AG09319 (cell line): ENCODE measurements at regions not wholly inside any gene's neighbourhood (a gene's known extent, or its start where the extent isn't known, plus 50 kb on each side); places are given as distances from the start of the nearest gene placed in this dataset.
"Not testable (repeated sequence)": the region's sequence is repeated elsewhere in the genome, so short reads cannot be mapped to it uniquely, and the experiment has no call there.

Source experiments
- DNase-seq: peaks from one replicate; pipeline ENCODE4 v3.0.0-alpha.2; 2010; ENCODE audit warnings: low read depth; ENCODE audit errors: extremely low read depth
- TF ChIP-seq, protein P1 (sequence below): IDR thresholded peaks from 2 replicates; pipeline ENCODE4 v1.5.1; 2011; ENCODE audit warnings: low read depth, mild to moderate bottlenecking, inconsistent platforms, low read length, moderate library complexity

GRCh38 chr2:195559431-195559914 lies 97.6 kb upstream of the SLC39A10 start:
- TF ChIP-seq, protein P1, sequence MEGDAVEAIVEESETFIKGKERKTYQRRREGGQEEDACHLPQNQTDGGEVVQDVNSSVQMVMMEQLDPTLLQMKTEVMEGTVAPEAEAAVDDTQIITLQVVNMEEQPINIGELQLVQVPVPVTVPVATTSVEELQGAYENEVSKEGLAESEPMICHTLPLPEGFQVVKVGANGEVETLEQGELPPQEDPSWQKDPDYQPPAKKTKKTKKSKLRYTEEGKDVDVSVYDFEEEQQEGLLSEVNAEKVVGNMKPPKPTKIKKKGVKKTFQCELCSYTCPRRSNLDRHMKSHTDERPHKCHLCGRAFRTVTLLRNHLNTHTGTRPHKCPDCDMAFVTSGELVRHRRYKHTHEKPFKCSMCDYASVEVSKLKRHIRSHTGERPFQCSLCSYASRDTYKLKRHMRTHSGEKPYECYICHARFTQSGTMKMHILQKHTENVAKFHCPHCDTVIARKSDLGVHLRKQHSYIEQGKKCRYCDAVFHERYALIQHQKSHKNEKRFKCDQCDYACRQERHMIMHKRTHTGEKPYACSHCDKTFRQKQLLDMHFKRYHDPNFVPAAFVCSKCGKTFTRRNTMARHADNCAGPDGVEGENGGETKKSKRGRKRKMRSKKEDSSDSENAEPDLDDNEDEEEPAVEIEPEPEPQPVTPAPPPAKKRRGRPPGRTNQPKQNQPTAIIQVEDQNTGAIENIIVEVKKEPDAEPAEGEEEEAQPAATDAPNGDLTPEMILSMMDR = no peak
- DNase-seq = peak; percentile 64

- no peak for DNase-seq
- TF ChIP-seq, protein P1 = no peak
These were observed 101.1 kb upstream of the SLC39A10 start for GRCh38 chr2:195555971-195556370.

DNA sequence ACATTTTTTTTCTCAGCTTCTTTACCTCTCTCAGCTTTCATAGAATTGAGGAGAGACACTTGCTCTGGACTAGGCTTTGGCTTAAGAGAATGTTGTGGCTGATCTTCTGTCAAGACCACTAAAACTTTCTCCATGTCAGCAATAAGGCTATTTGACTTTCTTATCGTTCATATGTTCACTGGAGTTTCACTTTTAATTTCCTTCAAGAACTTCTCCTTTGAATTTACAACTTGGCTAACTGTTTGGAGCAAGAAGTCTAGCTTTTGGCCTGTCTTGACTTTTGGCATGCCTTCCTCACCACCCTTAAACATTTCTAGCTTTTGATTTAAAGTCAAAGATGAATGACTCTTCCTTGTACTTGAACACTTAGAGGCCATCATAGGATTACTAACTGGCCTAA lies 104.4 kb upstream of the SLC39A10 start:
- TF ChIP-seq, protein P1 = no peak
- no peak for DNase-seq

- no peak for DNase-seq
- TF ChIP-seq, protein P1 = no peak
These were observed 108.7 kb upstream of the SLC39A10 start for GRCh38 chr2:195548198-195548940.

- not testable (repeated sequence) for DNase-seq
These were observed 109.7 kb upstream of the SLC39A10 start for GRCh38 chr2:195547268-195547840.

GRCh38 chr2:195545811-195546210 lies 111.2 kb upstream of the SLC39A10 start:
- no peak for DNase-seq
- TF ChIP-seq, protein P1 = no peak

DNA sequence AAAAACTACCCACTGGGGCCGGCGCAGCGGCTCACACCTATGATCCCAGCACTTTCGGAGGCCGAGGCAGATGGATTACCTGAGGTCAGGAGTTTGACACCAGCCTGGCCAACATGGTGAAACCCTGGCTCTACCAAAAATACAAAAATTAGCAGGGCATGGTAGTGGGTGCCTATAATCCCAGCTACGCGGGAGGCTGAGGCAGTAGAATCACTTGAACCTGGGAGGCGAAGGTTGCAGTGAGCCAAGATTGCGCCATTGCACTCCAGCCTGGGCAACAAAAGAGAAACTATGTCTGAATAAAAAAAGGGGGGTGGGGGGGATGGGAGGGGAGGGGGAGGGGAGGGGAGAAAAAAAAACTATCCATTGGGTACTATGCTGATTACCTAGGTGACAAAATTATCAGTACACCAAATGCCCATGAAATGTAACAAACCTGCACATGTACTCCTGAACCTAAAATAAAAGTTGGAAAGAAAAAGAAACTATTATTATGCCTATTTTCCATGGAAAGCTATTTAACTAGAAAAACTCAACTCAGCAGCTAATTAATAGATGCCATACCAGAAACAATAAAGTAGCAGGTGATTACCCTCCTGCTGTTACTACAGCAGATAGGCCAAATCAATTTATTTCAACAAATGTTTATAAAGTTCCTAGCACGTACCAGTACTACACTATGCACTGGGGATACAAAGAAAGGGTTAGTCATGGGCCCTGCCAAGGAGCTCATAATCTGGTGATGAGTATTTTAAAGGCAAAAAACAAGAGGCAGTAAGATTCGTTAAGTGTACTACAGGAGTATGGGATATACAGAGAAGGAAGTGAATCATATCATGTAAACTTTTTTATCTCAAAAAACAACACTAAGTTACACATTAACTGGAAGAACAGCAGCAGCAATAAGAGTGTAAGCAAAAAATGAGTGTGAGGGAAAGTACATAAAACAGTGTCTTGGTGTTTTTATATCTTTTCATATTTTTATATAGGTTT lies 112.8 kb upstream of the SLC39A10 start:
- DNase-seq = no peak
- TF ChIP-seq, protein P1 = no peak
